PC-9 (cell line): ENCODE measurements at regions not wholly inside any gene's neighbourhood (a gene's known extent, or its start where the extent isn't known, plus 50 kb on each side); places are given as distances from the start of the nearest gene placed in this dataset.

ENCODE experiments used
- CTCF ChIP-seq: fragments of 200-600 bp; sonication (generic); conservative IDR thresholded peaks from 2 replicates; pipeline ENCODE4 v1.6.1; 2017; ENCODE audit warnings: mixed run types, antibody characterized with exemption, mild to moderate bottlenecking, moderate library complexity
- EZH2 ChIP-seq: fragments of 200-600 bp; sonication (generic); IDR thresholded peaks from 2 replicates; pipeline ENCODE4 v1.8.0; 2017; ENCODE audit warnings: antibody characterized with exemption, low read depth

GRCh38 chrX:95836517-95836916, 848.1 kb upstream of the DIAPH2 start:
- TF ChIP-seq CTCF (no peak), EZH2 (no peak)
